ENCODE measurements at regions not wholly inside any gene's neighbourhood (a gene's known extent, or its start where the extent isn't known, plus 50 kb on each side); places are given as distances from the start of the nearest gene placed in this dataset.
"Not testable (repeated sequence)": the region's sequence is repeated elsewhere in the genome, so short reads cannot be mapped to it uniquely, and the experiment has no call there.

GRCh38 chr5:36772276-36773140, 104.1 kb upstream of the NIPBL start:
- Histone ChIP-seq H3K27ac (no peak overlapping the region), H3K4me3 (ENCODE audit: low read depth in 1 of 2, low read length in 1 of 2) (no peak overlapping the region), H3K36me3 (no peaks in the 10 kb centered on the region), H3K27me3 (no peaks in the 10 kb centered on the region), H3K9me3 (no peaks in the 10 kb centered on the region), H3K4me1 (ENCODE audit: control insufficient read depth in 1 of 2, insufficient read depth in 1 of 2, low read depth in 1 of 2, low read length in 1 of 2) (no peaks in the 10 kb centered on the region)
- TF ChIP-seq CTCF (IDR thresholded peaks at IDR 0.05), result no peak

- H3K27ac ChIP-seq, result no peak overlapping the region
- H3K4me3 ChIP-seq (ENCODE audit: low read depth in 1 of 2, low read length in 1 of 2), result no peak overlapping the region
- no peaks in the 10 kb centered on the region for H3K36me3 ChIP-seq
- no peak for TF ChIP-seq CTCF (IDR thresholded peaks at IDR 0.05)
- no peaks in the 10 kb centered on the region for H3K4me1 ChIP-seq (ENCODE audit: control insufficient read depth in 1 of 2, insufficient read depth in 1 of 2, low read depth in 1 of 2, low read length in 1 of 2)
- no peaks in the 10 kb centered on the region for H3K9me3 ChIP-seq
- no peaks in the 10 kb centered on the region for H3K27me3 ChIP-seq
Measured at GRCh38 chr5:36777105-36777757, 99.3 kb upstream of the NIPBL start.

- Histone ChIP-seq H3K4me1 (ENCODE audit: control insufficient read depth in 1 of 2, insufficient read depth in 1 of 2, low read depth in 1 of 2, low read length in 1 of 2) (no peaks in the 10 kb centered on the region), H3K27me3 (no peaks in the 10 kb centered on the region), H3K27ac (no peak overlapping the region), H3K36me3 (no peaks in the 10 kb centered on the region), H3K4me3 (ENCODE audit: low read depth in 1 of 2, low read length in 1 of 2) (no peak overlapping the region), H3K9me3 (no peaks in the 10 kb centered on the region)
- no peak for TF ChIP-seq CTCF (IDR thresholded peaks at IDR 0.05)
Measured at GRCh38 chr5:36778336-36778735, 98.2 kb upstream of the NIPBL start.

GRCh38 chr5:36782612-36783011, 94.0 kb upstream of the NIPBL start:
- H3K27me3 ChIP-seq, result peaks cover 24% of the 10 kb centered on the region
- H3K4me3 ChIP-seq (ENCODE audit: low read depth in 1 of 2, low read length in 1 of 2); H3K36me3 ChIP-seq; H3K27ac ChIP-seq; H3K9me3 ChIP-seq; H3K4me1 ChIP-seq (ENCODE audit: control insufficient read depth in 1 of 2, insufficient read depth in 1 of 2, low read depth in 1 of 2, low read length in 1 of 2): not testable (repeated sequence)

- H3K4me1 ChIP-seq (ENCODE audit: control insufficient read depth in 1 of 2, insufficient read depth in 1 of 2, low read depth in 1 of 2, low read length in 1 of 2), result no peaks in the 10 kb centered on the region
- no peak overlapping the region for H3K27ac ChIP-seq
- H3K4me3 ChIP-seq (ENCODE audit: low read depth in 1 of 2, low read length in 1 of 2), result no peak overlapping the region
- H3K27me3 ChIP-seq, result peaks cover 30% of the 10 kb centered on the region
- H3K36me3 ChIP-seq, result no peaks in the 10 kb centered on the region
- TF ChIP-seq CTCF (IDR thresholded peaks at IDR 0.05), result no peak
- H3K9me3 ChIP-seq, result no peaks in the 10 kb centered on the region
Measured at GRCh38 chr5:36786448-36787012, 90.0 kb upstream of the NIPBL start.
